Right ventricle myocardium superior (tissue), 1 donor: ENCODE measurements at regions not wholly inside any gene's neighbourhood (a gene's known extent, or its start where the extent isn't known, plus 50 kb on each side); places are given as distances from the start of the nearest gene placed in this dataset.
A peak's percentile ranks its signal among the peaks of the same experiment; 100 is the strongest.
"Not testable (repeated sequence)": the region's sequence is repeated elsewhere in the genome, so short reads cannot be mapped to it uniquely, and the experiment has no call there.

Source experiments
- ATAC-seq: fragments of 200-7000 bp; cut with Tn5 transposase; one replicate; pipeline ENCODE4 v1.9.1; 2020; ENCODE audit warnings: mild to moderate bottlenecking; ENCODE audit not compliant: poor library complexity
- DNase-seq: peaks from one replicate; pipeline ENCODE4 v3.0.0-alpha.2; 2020
- intact Hi-C: fragments of 100-400 bp; cut with DNase I; formaldehyde crosslinking; loops from one replicate; pipeline ENCODE4 v1.11.2; 2022
- donor health status: DM: no; HTN: yes; CAD: no; lungs with severe emphysema.

- ATAC-seq, result not testable (repeated sequence)
Measured at GRCh38 chr18:12179029-12179428, 75.1 kb upstream of the CIDEA start.

GRCh38 chr18:12179697-12180577, 74.2 kb upstream of the CIDEA start:
- ATAC-seq, DNase-seq, intact Hi-C loops: not testable (repeated sequence)

More at GRCh38 chr18:12179029-12179428, 75.1 kb upstream of the CIDEA start:
- DNase-seq, intact Hi-C loops: not testable (repeated sequence)

GRCh38 chr18:12198797-12199196, 55.4 kb upstream of the CIDEA start:
- intact Hi-C loops, ATAC-seq, DNase-seq: not testable (repeated sequence)

GRCh38 chr18:12200186-12200585, 54.0 kb upstream of the CIDEA start:
- intact Hi-C loops, DNase-seq: not testable (repeated sequence)
- ATAC-seq, result peak; percentile 25
